ENCODE measurements at regions not wholly inside any gene's neighbourhood (a gene's known extent, or its start where the extent isn't known, plus 50 kb on each side); places are given as distances from the start of the nearest gene placed in this dataset.

DNA sequence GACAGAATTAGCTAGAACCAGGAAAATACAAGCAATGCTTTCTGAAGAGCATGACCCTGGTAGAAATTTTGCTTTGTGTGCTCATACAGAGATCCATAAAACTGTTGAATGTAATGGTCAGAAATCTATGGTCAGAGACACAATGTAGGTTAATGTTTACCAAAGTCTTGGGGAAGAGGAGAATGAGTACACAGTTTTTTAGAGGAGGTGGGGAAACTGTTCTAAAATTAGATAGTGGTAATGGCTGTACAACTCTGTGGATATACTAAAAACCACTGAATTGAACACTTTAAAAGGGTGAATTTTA, 109.5 kb upstream of the ARHGAP5 start:
- Histone ChIP-seq H3K4me1 (ENCODE audit: control insufficient read depth, low read depth, low read length) (no peaks in the 10 kb centered on the region), H3K79me2 (ENCODE audit: control insufficient read depth, insufficient read depth, low read length) (no peaks in the 10 kb centered on the region), H3K56ac (ENCODE audit: low read length) (no peak overlapping the region), H2AK5ac (ENCODE audit: low read length) (no peak overlapping the region), H3K36me3 (ENCODE audit: control insufficient read depth, insufficient read depth, low read length) (no peaks in the 10 kb centered on the region), H3K4ac (ENCODE audit: low read depth, low read length) (no peak overlapping the region), H2BK15ac (replicated peaks; ENCODE audit: low read depth) (no peak overlapping the region), H3K23ac (ENCODE audit: low read length) (no peak overlapping the region), H4K8ac (ENCODE audit: low read depth, low read length) (no peak overlapping the region), H2BK120ac (ENCODE audit: low read depth, low read length) (no peak overlapping the region), H3K9ac (ENCODE audit: low read length) (no peak overlapping the region), H3K4me3 (ENCODE audit: low read length) (no peak overlapping the region), H2BK5ac (ENCODE audit: low read length) (no peak overlapping the region), H3K27ac (ENCODE audit: low read depth, low read length) (no peak overlapping the region), H3K18ac (ENCODE audit: low read length) (no peak overlapping the region), H4K5ac (ENCODE audit: low read length) (no peak overlapping the region), H3K27me3 (ENCODE audit: insufficient read depth, low read length, poor library complexity) (no peaks in the 10 kb centered on the region), H3K4me2 (ENCODE audit: low read length) (no peak overlapping the region), H3K79me1 (ENCODE audit: low read length) (no peaks in the 10 kb centered on the region)
- no peak for DNase-seq

DNA sequence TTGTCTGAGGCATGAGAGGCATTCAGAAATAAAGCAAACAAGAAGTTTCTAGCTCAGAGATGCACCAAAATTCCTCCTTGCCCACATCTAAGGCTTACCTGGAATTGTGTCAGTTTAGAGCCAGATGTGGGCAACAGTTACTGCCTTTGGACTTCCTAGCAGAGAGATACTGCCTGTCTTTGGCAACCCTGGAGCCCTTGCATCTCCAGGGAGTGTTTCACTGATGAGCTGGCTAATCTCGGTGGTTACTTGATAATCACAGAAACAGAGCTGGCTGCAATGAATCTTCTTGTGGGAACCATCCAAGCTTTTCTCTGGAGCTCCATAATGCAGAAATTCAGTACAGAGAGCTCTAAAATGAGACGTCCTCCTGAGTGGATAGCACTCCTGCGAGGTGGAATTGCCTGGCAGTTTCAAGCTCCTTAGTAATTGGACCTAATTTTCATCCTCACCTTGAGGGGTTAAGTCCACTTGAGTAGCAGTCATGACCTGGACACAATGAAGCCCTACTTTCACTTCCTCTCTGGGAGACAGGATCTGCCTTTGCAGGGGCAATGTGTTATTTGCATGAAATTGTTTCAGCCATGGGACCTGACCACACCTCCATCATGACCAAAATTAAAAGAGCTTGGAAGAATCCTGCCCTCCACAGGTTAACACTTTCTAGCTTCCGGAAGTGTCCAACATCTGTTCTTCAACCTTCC, 108.8 kb upstream of the ARHGAP5 start:
- no peaks in the 10 kb centered on the region for H3K36me3 ChIP-seq (ENCODE audit: control insufficient read depth, insufficient read depth, low read length)
- no peak overlapping the region for H2BK120ac ChIP-seq (ENCODE audit: low read depth, low read length)
- H3K56ac ChIP-seq (ENCODE audit: low read length): no peak overlapping the region
- H3K4me3 ChIP-seq (ENCODE audit: low read length): no peak overlapping the region
- H3K18ac ChIP-seq (ENCODE audit: low read length): no peak overlapping the region
- no peak overlapping the region for H3K27ac ChIP-seq (ENCODE audit: low read depth, low read length)
- DNase-seq: no peak
- no peak overlapping the region for H3K4me2 ChIP-seq (ENCODE audit: low read length)
- H3K79me2 ChIP-seq (ENCODE audit: control insufficient read depth, insufficient read depth, low read length): no peaks in the 10 kb centered on the region
- no peak overlapping the region for H3K9ac ChIP-seq (ENCODE audit: low read length)
- no peak overlapping the region for H2BK15ac ChIP-seq (replicated peaks; ENCODE audit: low read depth)
- no peaks in the 10 kb centered on the region for H3K79me1 ChIP-seq (ENCODE audit: low read length)
- H3K23ac ChIP-seq (ENCODE audit: low read length): no peak overlapping the region
- no peak overlapping the region for H4K8ac ChIP-seq (ENCODE audit: low read depth, low read length)
- no peak overlapping the region for H2AK5ac ChIP-seq (ENCODE audit: low read length)
- no peaks in the 10 kb centered on the region for H3K27me3 ChIP-seq (ENCODE audit: insufficient read depth, low read length, poor library complexity)
- no peak overlapping the region for H2BK5ac ChIP-seq (ENCODE audit: low read length)
- H3K4ac ChIP-seq (ENCODE audit: low read depth, low read length): no peak overlapping the region
- no CpG with 5 or more reads among the region's 4 CpGs for WGBS (ENCODE audit: extremely low coverage, insufficient coverage, low lambda C conversion rate)
- H3K4me1 ChIP-seq (ENCODE audit: control insufficient read depth, low read depth, low read length): no peaks in the 10 kb centered on the region
- H4K5ac ChIP-seq (ENCODE audit: low read length): no peak overlapping the region

DNA sequence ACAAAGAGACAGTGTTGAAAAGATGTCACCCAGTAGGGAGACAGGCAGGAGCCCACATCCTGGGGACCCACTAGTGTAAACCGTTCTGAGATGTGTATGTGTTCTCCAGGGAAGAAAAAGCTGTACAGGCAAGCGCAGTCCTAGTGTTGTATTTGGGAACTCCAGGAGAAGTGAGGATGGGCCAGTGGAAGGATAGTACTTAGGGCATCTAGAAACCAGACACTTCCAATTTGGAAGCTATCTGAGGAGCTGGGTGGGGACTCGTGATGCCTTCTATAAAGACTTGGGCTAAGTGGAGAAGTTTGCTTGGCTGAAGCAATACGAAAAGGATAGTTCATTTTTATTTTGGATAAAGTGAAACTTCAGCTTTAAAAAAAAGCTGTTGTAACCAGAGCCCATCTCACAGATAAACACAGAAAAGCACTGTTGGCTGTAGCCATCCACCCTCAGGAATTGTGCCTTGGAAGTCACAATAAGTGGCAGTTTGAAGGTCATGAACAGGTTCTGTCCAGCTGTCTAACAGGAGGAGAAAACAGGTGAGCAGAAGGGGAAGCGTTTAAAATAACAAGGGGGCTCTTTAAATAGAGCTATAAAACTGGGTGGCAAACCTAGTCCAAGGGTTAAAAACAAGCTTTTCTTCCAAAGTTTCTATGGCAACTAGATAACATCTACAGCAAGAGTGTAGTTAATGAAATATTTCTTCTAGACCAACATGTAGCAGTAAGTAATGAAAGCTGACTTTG, 108.0 kb upstream of the ARHGAP5 start:
- no peaks in the 10 kb centered on the region for H3K27me3 ChIP-seq (ENCODE audit: insufficient read depth, low read length, poor library complexity)
- H3K4me2 ChIP-seq (ENCODE audit: low read length): no peak overlapping the region
- H3K23ac ChIP-seq (ENCODE audit: low read length): no peak overlapping the region
- WGBS (ENCODE audit: extremely low coverage, insufficient coverage, low lambda C conversion rate): no CpG with 5 or more reads among the region's 5 CpGs
- no peaks in the 10 kb centered on the region for H3K36me3 ChIP-seq (ENCODE audit: control insufficient read depth, insufficient read depth, low read length)
- no peak overlapping the region for H2BK5ac ChIP-seq (ENCODE audit: low read length)
- no peak overlapping the region for H4K8ac ChIP-seq (ENCODE audit: low read depth, low read length)
- H3K4me1 ChIP-seq (ENCODE audit: control insufficient read depth, low read depth, low read length): no peaks in the 10 kb centered on the region
- H2BK15ac ChIP-seq (replicated peaks; ENCODE audit: low read depth): no peak overlapping the region
- H3K79me1 ChIP-seq (ENCODE audit: low read length): no peaks in the 10 kb centered on the region
- no peak overlapping the region for H2BK120ac ChIP-seq (ENCODE audit: low read depth, low read length)
- no peak overlapping the region for H3K18ac ChIP-seq (ENCODE audit: low read length)
- H3K79me2 ChIP-seq (ENCODE audit: control insufficient read depth, insufficient read depth, low read length): no peaks in the 10 kb centered on the region
- H4K5ac ChIP-seq (ENCODE audit: low read length): no peak overlapping the region
- no peak overlapping the region for H3K4me3 ChIP-seq (ENCODE audit: low read length)
- no peak overlapping the region for H3K9ac ChIP-seq (ENCODE audit: low read length)
- H3K4ac ChIP-seq (ENCODE audit: low read depth, low read length): no peak overlapping the region
- no peak for DNase-seq
- H3K27ac ChIP-seq (ENCODE audit: low read depth, low read length): no peak overlapping the region
- no peak overlapping the region for H3K56ac ChIP-seq (ENCODE audit: low read length)
- H2AK5ac ChIP-seq (ENCODE audit: low read length): no peak overlapping the region

DNA sequence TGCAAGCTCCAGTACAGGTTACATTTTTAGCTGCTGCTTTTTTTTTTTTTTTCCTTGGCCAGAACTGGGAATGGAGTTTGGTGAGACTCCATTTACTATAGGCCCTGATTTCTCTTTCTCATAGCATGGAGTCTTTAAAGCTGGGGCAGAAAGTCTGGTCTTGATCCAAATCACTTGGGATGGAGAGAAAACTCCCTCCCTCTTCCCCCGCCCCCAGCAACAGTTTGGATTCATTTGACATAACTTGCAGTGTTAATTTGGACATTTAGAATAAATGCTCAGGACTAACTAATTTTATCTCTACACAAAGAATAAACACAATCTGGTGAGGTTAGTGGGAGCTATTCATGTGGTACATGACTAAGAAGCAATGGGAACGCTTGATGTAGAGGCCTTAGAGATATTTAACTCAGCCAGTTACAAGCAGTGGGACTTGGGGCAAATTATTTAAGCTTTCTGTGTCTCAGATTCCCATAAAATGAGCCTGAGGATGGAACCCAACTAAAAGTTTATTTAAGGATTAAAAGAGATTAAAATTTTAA, 107.3 kb upstream of the ARHGAP5 start:
- H3K79me1 ChIP-seq (ENCODE audit: low read length): no peaks in the 10 kb centered on the region
- H3K4ac ChIP-seq (ENCODE audit: low read depth, low read length): no peak overlapping the region
- H2BK15ac ChIP-seq (replicated peaks; ENCODE audit: low read depth): no peak overlapping the region
- DNase-seq: no peak
- no peak overlapping the region for H3K4me3 ChIP-seq (ENCODE audit: low read length)
- no peaks in the 10 kb centered on the region for H3K79me2 ChIP-seq (ENCODE audit: control insufficient read depth, insufficient read depth, low read length)
- no peak overlapping the region for H3K27ac ChIP-seq (ENCODE audit: low read depth, low read length)
- no peak overlapping the region for H3K56ac ChIP-seq (ENCODE audit: low read length)
- no peaks in the 10 kb centered on the region for H3K27me3 ChIP-seq (ENCODE audit: insufficient read depth, low read length, poor library complexity)
- H4K8ac ChIP-seq (ENCODE audit: low read depth, low read length): no peak overlapping the region
- H2AK5ac ChIP-seq (ENCODE audit: low read length): no peak overlapping the region
- H3K9ac ChIP-seq (ENCODE audit: low read length): no peak overlapping the region
- H3K23ac ChIP-seq (ENCODE audit: low read length): no peak overlapping the region
- H2BK5ac ChIP-seq (ENCODE audit: low read length): no peak overlapping the region
- no peak overlapping the region for H4K5ac ChIP-seq (ENCODE audit: low read length)
- no peak overlapping the region for H3K18ac ChIP-seq (ENCODE audit: low read length)
- H2BK120ac ChIP-seq (ENCODE audit: low read depth, low read length): no peak overlapping the region
- no peak overlapping the region for H3K4me2 ChIP-seq (ENCODE audit: low read length)
- no peaks in the 10 kb centered on the region for H3K4me1 ChIP-seq (ENCODE audit: control insufficient read depth, low read depth, low read length)
- WGBS (ENCODE audit: extremely low coverage, insufficient coverage, low lambda C conversion rate): no CpG with 5 or more reads among the region's 2 CpGs
- H3K36me3 ChIP-seq (ENCODE audit: control insufficient read depth, insufficient read depth, low read length): no peaks in the 10 kb centered on the region

DNA sequence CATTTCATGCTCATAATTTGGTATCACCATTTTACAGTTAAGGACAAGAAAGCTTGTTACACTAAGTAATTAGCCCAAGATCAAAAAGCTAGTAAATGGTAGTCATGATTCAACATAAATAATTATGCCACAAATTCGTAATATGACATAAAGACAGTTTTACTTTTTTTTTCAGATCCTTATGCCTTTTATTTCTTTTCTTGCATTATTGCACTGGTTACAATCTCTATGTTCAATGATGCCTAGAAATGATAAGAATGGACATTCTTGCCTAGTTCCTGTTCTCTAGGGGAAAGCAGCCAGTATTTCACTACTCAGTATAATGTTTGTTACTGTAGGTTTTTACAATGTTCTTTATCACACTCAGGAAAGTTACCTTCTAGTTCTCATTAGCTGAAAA, 106.4 kb upstream of the ARHGAP5 start:
- Histone ChIP-seq H3K27me3 (ENCODE audit: insufficient read depth, low read length, poor library complexity) (no peaks in the 10 kb centered on the region), H3K79me2 (ENCODE audit: control insufficient read depth, insufficient read depth, low read length) (no peaks in the 10 kb centered on the region), H2AK5ac (ENCODE audit: low read length) (no peak overlapping the region), H3K27ac (ENCODE audit: low read depth, low read length) (no peak overlapping the region), H3K4me3 (ENCODE audit: low read length) (no peak overlapping the region), H3K9ac (ENCODE audit: low read length) (no peak overlapping the region), H3K18ac (ENCODE audit: low read length) (no peak overlapping the region), H3K4me1 (ENCODE audit: control insufficient read depth, low read depth, low read length) (no peaks in the 10 kb centered on the region), H3K36me3 (ENCODE audit: control insufficient read depth, insufficient read depth, low read length) (no peaks in the 10 kb centered on the region), H2BK120ac (ENCODE audit: low read depth, low read length) (no peak overlapping the region), H3K79me1 (ENCODE audit: low read length) (no peaks in the 10 kb centered on the region), H2BK15ac (replicated peaks; ENCODE audit: low read depth) (no peak overlapping the region), H2BK5ac (ENCODE audit: low read length) (no peak overlapping the region), H3K23ac (ENCODE audit: low read length) (no peak overlapping the region), H3K56ac (ENCODE audit: low read length) (no peak overlapping the region), H4K5ac (ENCODE audit: low read length) (no peak overlapping the region), H3K4ac (ENCODE audit: low read depth, low read length) (no peak overlapping the region), H4K8ac (ENCODE audit: low read depth, low read length) (no peak overlapping the region), H3K4me2 (ENCODE audit: low read length) (no peak overlapping the region)
- no peak for DNase-seq
- no CpG with 5 or more reads among the region's 1 CpG for WGBS (ENCODE audit: extremely low coverage, insufficient coverage, low lambda C conversion rate)
